DOHH2 (cell line): ENCODE measurements at regions not wholly inside any gene's neighbourhood (a gene's known extent, or its start where the extent isn't known, plus 50 kb on each side); places are given as distances from the start of the nearest gene placed in this dataset.

Experiments used
- H3F3A ChIP-seq: fragments of 200-600 bp; sonication (generic), shearing (Covaris generic); 2 replicates; pipeline ENCODE4 v1.6.0; 2016; ENCODE audit warnings: antibody characterized with exemption, mild to moderate bottlenecking; ENCODE audit not compliant: control insufficient read depth, insufficient read depth
- H3K27ac ChIP-seq: fragments of 200-600 bp; sonication (generic); 2 replicates; pipeline ENCODE4 v1.5.1; 2014; ENCODE audit warnings: low read depth, mild to moderate bottlenecking, low read length, moderate library complexity
- H3K27me3 ChIP-seq: fragments of 200-600 bp; sonication (generic); 2 replicates; pipeline ENCODE4 v1.6.1; 2014; ENCODE audit warnings: mild to moderate bottlenecking, low read length, mixed read lengths; ENCODE audit not compliant: control insufficient read depth
- H3K36me3 ChIP-seq: fragments of 200-600 bp; sonication (generic); 2 replicates; pipeline ENCODE4 v1.6.1; 2014; ENCODE audit warnings: mild to moderate bottlenecking, low read length, moderate library complexity, mixed read lengths; ENCODE audit not compliant: control insufficient read depth
- H3K4me1 ChIP-seq: fragments of 200-600 bp; sonication (generic); 2 replicates; pipeline ENCODE4 v1.6.1; 2014; ENCODE audit warnings: mild to moderate bottlenecking, low read length, mixed read lengths; ENCODE audit not compliant: control insufficient read depth
- H3K4me2 ChIP-seq: fragments of 200-600 bp; sonication (generic); 2 replicates; pipeline ENCODE4 v1.6.0; 2014; ENCODE audit warnings: mild to moderate bottlenecking, low read length, moderate library complexity
- H3K4me3 ChIP-seq: fragments of 200-600 bp; sonication (generic); 2 replicates; pipeline ENCODE4 v1.5.1; 2014; ENCODE audit warnings: mild to moderate bottlenecking, low read length, mixed read lengths
- H3K79me2 ChIP-seq: fragments of 200-600 bp; sonication (generic); 2 replicates; pipeline ENCODE4 v1.6.1; 2014; ENCODE audit warnings: mild to moderate bottlenecking, low read length, mixed read lengths; ENCODE audit not compliant: control insufficient read depth
- H3K9me2 ChIP-seq: fragments of 200-600 bp; sonication (generic); replicated peaks from 2 replicates; pipeline ENCODE4 v1.6.1; 2014; ENCODE audit warnings: mild to moderate bottlenecking, low read length, mixed read lengths; ENCODE audit not compliant: control insufficient read depth
- H3K9me3 ChIP-seq: fragments of 200-600 bp; sonication (generic); 2 replicates; pipeline ENCODE4 v1.6.1; 2014; ENCODE audit warnings: antibody characterized with exemption, low read length, mixed read lengths; ENCODE audit not compliant: control insufficient read depth, insufficient read depth
- H4K20me1 ChIP-seq: fragments of 200-600 bp; sonication (generic); 2 replicates; pipeline ENCODE4 v1.6.0; 2014; ENCODE audit warnings: low read depth, mild to moderate bottlenecking, antibody characterized with exemption, low read length, moderate library complexity; ENCODE audit not compliant: control insufficient read depth, insufficient read depth
- CTCF ChIP-seq: fragments of 200-600 bp; sonication (generic); IDR thresholded peaks from one replicate; pipeline ENCODE4 v1.5.1; 2014; ENCODE audit warnings: antibody characterized with exemption, mild to moderate bottlenecking, low read depth, low read length; ENCODE audit not compliant: poor library complexity, severe bottlenecking
- EZH2phosphoT487 ChIP-seq: fragments of 200-600 bp; sonication (generic); IDR thresholded peaks from 2 replicates; pipeline ENCODE4 v1.6.1; 2017; ENCODE audit warnings: borderline replicate concordance, mild to moderate bottlenecking, antibody characterized with exemption, low read length, moderate library complexity, mixed read lengths

GRCh38 chr15:93716615-93717231 is 514.6 kb upstream of the MCTP2 start:
- Histone ChIP-seq H3K27me3 (no peaks in the 10 kb centered on the region), H3K4me3 (no peak overlapping the region), H4K20me1 (no peaks in the 10 kb centered on the region), H3K4me1 (no peaks in the 10 kb centered on the region), H3K79me2 (no peaks in the 10 kb centered on the region), H3K9me2 (no peaks in the 10 kb centered on the region), H3K9me3 (no peaks in the 10 kb centered on the region), H3K36me3 (no peaks in the 10 kb centered on the region), H3K27ac (no peak overlapping the region), H3F3A (no peaks in the 10 kb centered on the region), H3K4me2 (no peak overlapping the region)
- TF ChIP-seq EZH2phosphoT487 (no peak), CTCF (no peak)

GRCh38 chr15:93709708-93710107 is 521.7 kb upstream of the MCTP2 start:
- H3K27ac ChIP-seq = no peak overlapping the region
- H3K79me2 ChIP-seq = no peaks in the 10 kb centered on the region
- no peaks in the 10 kb centered on the region for H3K36me3 ChIP-seq
- H3K9me2 ChIP-seq = no peaks in the 10 kb centered on the region
- H3K4me1 ChIP-seq = no peaks in the 10 kb centered on the region
- H3K4me3 ChIP-seq = no peak overlapping the region
- no peaks in the 10 kb centered on the region for H3F3A ChIP-seq
- TF ChIP-seq CTCF (no peak), EZH2phosphoT487 (no peak)
- H3K27me3 ChIP-seq = no peaks in the 10 kb centered on the region
- no peaks in the 10 kb centered on the region for H4K20me1 ChIP-seq
- H3K9me3 ChIP-seq = no peaks in the 10 kb centered on the region
- no peak overlapping the region for H3K4me2 ChIP-seq

GRCh38 chr15:93708724-93709445 is 522.5 kb upstream of the MCTP2 start:
- no peak for TF ChIP-seq EZH2phosphoT487
- TF ChIP-seq CTCF = no peak
- H3K4me2 ChIP-seq = no peak overlapping the region
- H3K36me3 ChIP-seq = no peaks in the 10 kb centered on the region
- no peaks in the 10 kb centered on the region for H3K79me2 ChIP-seq
- no peak overlapping the region for H3K27ac ChIP-seq
- H3K27me3 ChIP-seq = no peaks in the 10 kb centered on the region
- H3K4me3 ChIP-seq = no peak overlapping the region
- H3K9me3 ChIP-seq = no peaks in the 10 kb centered on the region
- no peaks in the 10 kb centered on the region for H3K9me2 ChIP-seq
- no peaks in the 10 kb centered on the region for H4K20me1 ChIP-seq
- H3F3A ChIP-seq = no peaks in the 10 kb centered on the region
- no peaks in the 10 kb centered on the region for H3K4me1 ChIP-seq
